GM18907 (cell line): ENCODE measurements at regions not wholly inside any gene's neighbourhood (a gene's known extent, or its start where the extent isn't known, plus 50 kb on each side); places are given as distances from the start of the nearest gene placed in this dataset.
"Not testable (repeated sequence)": the region's sequence is repeated elsewhere in the genome, so short reads cannot be mapped to it uniquely, and the experiment has no call there.

Experiments used
- ATAC-seq: cut with Tn5 transposase; IDR thresholded peaks from one replicate; pipeline ENCODE4 v1.9.1; 2021; ENCODE audit warnings: mild to moderate bottlenecking, moderate library complexity; ENCODE audit not compliant: unreplicated experiment

DNA sequence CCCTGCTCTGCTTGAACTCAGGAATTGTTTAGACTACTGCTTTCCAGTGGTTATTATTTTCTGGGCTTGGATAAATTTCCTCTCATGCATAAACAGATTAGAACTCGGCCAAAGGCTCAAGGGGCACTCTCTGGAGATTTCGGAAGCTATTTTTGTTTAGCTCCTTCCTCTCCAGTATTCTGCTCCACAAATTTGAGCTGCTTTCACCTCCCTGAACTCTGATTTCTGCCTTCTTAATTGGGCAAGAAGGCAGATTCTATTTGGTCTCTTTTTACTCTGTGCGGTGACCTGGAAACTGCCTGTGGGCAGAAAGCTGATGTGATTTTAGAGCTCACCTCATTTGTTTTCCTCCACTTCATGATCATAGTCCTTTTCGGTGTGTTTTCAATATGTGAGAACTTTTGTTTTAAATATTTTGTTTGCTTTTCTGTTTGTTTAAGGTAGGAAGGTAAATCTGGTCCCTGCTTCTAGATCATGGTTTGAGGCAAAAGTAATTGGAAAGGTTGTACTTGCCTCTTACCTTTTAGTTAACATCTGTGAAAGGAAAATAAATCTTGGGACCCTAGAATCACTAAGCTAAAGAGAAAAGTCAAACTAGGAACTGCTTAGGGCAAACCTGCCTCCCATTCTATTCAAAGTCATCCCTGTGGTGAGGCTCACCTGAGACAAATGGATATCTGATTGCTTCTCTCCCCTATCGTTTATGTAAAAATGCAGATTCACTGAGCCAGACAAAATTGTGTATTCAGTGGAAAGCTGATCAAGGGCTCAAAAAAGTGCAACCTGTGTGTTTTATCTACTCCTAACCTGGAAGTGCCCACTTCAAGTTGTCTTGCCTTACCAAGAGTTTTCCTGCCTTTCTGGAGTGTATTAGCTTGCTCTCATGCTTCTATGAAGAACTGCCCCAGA lies 714.7 kb upstream of the PCDH20 start:
- no peak for ATAC-seq

DNA sequence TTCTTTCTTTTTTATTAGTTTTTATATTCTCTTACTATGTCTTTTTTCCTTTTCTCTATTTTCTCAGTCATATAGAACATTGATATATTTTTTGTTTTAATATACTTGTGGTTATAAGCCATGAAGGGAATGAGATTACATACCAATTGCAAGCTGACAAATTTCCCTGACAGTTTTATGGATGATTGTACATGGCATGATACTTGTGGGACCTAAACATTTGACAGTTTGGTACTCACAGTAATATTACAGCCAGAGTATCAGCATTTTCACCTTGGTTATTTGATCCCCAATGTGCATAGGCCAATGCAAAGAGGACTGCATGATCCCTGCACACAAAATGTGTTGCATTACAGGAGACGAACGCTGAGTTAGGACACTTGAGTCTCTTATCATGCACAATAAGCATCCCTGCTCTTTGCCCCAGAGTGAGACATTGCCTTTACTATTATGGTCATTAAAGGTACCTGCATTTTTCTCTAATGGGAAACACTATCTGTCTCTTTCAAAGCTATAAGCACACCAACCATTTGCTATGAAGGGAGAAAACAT lies 713.4 kb upstream of the PCDH20 start:
- ATAC-seq = no peak

DNA sequence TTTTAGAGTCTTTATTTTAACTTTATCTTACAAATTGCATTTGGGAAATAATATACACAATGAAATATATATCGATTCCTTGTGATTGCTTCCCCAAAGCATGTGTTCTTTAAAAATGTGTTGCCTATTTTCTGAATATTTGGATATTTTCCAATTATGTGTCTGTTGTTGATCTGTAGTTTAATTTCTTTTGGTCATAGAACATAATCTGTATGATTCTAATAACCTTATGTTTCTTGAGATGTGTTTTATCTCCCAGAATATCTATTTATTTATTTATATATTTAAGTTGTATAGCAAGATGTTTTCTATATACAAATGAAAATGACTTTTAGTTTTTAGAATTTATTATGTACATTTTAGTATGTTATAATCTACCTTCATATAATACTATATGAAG lies 710.8 kb upstream of the PCDH20 start:
- ATAC-seq = no peak

DNA sequence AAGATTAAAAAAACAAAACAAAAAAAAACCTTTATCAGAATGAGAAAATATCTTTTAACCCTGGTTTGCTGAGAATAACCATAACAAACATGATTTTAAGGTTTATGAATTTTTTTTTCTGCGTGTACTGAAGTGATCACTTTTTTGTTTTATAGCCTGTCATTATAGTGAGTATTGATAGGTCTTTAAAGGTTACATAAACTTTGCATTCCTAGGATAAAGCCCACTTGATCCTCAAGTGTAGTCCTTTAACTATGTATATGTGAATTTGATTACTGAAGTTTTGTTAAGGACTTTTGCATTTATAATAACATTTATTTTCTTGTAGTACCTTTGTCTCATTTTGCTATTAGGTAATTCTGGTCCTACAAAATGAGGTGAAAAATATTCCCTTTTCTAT lies 709.8 kb upstream of the PCDH20 start:
- no peak for ATAC-seq

DNA sequence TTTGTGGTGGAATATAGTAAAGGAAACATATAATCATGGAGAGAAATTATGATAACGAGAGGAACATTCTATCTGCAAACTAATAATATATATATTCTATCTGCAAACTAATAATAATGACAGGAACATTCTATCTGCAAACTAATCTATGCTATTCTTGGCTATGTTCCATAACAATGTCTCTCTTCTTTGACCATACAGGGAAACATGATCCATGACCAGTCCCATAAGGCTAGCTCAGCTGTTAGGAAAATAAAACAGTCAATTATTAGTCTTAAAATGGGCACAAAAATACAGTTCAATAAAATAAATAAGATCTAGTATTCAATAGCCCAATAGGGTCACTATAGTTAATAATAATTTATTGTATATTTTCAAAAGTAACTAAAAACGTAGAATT lies 707.8 kb upstream of the PCDH20 start:
- no peak for ATAC-seq

DNA sequence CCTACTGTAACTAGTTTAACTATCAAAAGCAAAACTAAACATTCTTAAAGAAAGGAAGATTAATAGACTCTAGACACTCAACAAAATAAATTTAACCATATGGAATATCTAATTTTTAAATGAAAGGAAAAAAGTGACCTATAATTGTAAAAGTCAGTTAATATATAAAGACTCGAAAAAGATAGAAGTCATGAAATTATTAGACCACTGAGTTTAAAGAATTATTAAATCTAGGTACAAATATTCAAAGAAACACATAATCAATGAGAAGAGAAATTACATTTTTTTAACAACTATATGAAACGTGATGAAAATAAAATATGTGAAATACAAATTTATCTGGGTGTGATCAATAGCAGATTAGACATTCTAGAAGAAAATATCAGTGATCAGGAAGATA lies 706.8 kb upstream of the PCDH20 start:
- ATAC-seq = no peak

DNA sequence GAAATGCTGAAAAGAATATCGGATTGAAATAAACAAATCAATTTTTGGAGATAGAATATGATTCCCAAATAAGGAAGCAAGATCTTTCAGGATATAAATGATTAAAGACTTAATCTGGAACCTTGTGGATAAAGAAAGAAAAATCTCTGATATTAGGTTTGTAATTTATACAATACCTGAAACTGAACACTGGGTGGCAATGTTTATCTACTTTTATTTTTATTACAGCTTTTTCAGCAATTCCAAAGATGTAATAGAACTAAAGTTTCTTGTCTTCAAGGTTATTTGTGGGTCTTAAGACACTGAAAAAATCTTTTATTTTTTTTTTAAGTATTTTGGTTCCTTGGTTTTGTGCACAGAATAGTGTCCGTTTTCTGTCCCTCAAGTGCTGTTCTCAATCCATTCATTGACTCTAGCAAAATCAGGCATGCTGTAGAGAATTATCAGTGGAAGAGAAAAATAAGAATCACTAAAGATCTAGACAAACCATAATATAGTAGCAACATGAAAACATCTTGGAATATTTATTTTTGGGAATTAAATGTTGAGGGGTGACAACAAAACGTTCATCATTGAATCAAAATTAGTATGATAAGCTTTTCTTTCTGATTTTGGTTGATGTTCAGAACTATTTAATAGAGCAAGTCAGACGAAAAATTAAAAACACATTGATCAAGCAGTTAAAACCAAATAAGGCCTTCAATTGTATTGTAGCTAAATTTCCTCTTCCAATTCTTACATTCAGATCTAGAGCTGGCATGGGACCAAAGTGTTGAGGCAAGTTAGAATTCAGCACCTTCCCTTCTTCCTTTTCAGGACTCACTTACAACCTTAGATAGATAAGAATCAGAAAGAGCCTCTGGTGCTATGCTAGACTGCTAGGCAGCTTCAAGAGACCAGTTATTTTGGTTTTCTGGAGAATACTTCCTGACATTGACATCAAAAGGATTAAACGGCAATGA lies 704.4 kb upstream of the PCDH20 start:
- ATAC-seq = no peak

DNA sequence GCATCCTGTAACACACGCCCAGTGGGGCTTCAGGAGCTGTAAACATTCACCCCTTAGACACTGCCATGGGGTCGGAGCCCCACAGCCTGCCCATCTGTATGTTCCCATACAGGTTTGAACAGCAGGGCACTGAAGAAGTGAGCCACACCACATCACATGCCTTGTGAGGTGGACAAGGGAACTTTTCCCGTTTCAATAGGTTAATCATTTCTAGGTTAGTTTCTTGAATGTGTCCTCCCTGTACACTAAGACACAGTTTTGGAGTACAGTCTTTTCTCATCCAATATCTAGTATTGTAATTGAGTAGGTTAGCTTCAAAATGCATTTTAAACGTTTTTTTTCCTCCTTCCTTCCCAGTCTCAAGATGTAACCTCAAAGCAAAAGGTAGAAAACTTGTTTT lies 700.2 kb upstream of the PCDH20 start:
- no peak for ATAC-seq

DNA sequence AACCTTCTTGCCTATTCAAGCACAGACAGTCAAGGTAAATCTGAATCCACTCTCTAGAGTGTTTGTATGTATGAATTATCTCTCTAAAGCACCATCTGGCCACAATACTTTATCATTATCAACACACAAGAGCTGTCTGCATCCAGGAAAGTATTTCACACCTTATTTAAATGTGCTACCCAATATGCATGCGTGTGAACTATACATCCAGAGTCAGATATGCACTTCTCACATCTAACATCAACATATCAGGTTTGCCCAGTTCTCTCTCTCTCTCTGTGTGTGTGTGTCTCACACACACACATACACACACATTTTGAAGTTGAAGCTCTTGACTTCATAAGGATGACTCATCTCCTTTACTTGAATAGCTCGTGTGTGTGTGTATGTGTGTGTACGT lies 697.5 kb upstream of the PCDH20 start:
- no peak for ATAC-seq

DNA sequence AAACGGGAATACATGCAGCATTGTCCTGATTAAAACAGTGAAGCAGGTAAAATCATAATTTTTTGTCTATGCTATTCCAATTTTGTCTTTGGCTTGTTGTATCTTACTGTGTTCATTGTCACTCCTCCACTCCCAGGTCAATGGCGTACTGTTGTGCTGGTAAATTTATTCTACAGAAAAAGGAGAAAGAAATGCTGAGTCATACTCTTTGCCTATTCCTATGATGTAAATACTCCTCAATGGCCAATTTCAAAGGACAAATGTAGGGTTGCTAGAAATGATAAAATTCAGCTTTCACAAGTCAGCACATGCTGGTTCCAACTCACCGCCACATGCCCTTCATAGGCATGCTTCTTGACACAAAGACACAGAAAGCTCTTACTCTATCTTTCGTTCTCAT lies 694.4 kb upstream of the PCDH20 start:
- ATAC-seq = no peak

DNA sequence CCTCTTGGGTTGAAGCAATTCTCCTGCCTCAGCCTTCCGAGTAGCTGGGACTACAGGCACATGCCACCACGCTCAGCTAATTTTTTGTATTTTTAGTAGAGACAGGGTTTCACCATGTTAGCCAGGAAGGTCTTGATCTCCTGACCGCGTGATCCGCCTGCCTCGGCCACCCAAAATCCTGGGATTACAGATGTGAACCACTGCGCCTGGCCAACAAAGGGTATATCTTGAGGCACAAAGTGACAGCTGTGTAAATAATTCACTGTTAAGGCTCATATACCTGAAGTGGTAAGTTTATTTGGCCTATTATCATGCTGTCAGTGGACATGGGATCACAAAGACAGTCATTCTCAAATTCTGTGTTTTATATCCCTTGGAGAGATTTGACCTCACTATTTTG lies 688.5 kb upstream of the PCDH20 start:
- ATAC-seq = not testable (repeated sequence)

DNA sequence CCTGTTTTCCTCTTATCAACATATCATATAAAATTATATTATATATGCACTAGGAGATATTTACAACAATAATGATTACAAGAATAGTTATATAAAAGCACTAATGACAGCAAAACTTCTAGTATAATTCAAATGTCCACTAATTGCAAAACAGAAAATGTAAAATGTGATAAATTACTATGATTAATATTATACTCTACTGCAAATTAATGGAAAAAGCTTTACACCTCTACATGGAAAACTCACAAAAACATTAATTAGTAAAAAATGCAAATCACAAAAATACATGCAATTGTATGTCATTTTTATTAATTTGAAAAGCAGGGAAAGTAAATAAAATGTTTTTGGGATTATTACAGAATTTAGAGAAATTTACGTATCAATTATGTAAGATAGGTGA lies 681.0 kb upstream of the PCDH20 start:
- ATAC-seq = no peak

DNA sequence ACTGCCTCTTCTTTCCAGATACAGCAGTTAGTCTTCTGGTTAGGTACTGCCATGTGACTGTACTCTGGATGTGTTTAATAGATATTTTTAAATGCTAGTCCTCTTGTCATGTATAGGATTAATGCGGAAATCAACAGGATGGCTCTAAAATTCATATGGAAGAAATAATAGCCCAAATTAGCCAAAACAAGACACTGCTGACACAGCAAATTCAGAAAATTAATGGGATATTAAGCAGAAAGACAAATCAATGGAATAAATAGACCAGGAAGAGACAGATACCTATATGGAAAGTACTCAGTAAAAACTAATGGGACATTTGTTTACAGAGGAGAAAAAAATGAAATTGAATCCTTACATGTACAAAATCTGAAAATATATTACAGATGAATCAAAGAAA lies 679.3 kb upstream of the PCDH20 start:
- no peak for ATAC-seq

DNA sequence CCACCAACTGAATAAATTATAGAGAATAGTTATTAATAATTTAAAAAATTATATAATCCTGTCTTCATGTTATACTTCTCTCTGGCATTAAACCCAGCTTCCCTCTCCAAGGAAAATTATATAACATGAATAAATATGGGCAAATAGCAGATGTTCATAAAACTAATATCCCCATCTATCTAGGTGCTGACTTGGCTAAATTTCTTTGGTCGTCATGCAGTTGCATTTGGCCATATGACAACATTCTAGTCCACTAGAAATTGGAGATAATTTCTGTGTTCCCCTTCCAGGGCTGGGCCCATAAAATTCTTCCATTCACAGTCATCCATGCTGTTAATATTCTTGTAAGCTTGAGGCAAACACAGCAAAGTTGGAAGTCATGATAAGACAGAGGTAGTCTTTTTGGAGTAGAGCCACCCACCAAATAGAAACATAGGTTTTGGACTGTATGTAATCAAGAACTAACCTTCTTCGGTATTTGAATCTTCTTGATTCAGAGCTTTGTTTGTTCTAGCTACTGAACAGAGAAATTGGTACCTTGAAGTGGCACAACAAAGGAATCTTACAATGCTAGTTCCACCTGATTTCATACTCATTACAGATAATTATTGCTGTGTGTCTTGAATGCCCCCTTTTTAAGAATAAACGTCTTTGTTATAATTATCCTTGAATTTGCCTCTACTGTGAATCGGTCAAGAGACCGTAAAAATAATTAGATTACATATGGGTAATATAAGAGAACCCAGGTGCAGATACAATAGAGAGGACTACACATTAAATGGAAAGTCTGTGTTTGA lies 678.5 kb upstream of the PCDH20 start:
- ATAC-seq = no peak

DNA sequence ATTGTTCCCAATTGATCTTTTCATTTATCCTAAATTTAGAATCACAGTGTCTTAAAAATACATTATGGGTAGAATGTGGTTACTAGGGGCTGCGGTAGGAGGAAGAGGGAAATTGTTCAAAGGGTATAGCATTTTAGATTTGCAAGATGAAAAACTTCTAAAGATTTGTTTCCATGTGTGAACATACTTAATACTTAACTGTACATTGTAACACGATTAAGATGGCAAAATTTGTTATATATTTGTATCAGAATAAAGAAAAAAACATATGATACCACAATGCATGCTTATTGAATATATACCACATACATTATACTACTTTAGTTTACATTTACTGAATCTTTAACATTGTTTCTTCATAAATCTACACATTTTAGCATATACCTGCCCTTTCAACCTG lies 677.3 kb upstream of the PCDH20 start:
- ATAC-seq = no peak

DNA sequence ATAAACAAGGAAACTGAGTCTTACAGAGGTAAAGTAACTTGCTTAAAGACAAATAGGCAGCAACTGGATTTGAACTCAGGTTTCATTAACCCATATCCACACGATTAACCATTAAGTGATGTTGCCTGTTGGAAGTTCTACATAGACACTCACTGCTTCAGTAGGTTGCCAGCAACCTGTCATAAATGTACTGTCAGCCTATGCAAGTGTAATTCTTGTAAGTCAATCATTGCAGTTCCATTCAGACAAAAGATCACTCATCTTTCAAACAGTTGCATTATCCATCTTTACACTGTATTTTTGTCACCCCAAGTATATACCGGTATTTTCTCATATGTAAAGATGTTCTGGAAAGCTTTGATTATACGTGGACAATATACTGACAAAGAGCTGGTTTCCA lies 676.9 kb upstream of the PCDH20 start:
- ATAC-seq = no peak

DNA sequence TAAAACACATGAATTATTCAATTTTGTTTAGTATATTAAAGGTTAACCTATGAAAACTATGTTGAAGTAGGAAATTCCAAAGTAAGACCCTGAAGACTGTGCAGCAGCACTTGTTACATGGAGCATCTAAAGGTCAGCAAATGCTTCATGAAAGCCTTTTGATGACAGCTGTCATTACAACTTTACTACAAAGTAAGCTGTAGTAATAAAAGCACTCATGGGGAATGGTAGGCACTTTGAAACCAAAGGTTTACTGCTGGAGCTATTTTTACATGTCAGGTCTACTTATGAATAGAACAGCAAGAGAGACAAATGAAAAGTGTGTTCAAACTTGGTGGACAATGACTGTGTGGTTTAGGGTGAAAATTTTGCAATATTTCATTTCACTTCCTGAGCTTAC lies 672.5 kb upstream of the PCDH20 start:
- ATAC-seq = no peak

DNA sequence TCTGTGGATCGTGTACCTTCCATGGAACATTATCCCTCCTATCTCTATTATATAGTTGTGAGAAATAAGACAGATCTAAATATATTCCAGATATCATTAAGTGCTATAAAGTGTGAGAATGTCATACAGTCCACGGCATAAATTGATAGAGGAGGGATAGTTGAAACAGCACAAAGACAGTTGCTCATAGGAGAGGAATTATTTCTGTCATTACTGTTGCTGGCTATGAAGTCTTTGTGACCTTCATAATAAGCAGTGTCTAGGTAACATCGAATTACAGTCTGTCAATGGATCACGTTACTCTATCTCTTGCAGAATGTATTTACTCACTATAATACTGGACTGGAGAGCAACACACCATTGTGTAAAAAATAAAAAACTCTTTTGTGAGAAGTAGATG lies 671.5 kb upstream of the PCDH20 start:
- ATAC-seq = no peak

DNA sequence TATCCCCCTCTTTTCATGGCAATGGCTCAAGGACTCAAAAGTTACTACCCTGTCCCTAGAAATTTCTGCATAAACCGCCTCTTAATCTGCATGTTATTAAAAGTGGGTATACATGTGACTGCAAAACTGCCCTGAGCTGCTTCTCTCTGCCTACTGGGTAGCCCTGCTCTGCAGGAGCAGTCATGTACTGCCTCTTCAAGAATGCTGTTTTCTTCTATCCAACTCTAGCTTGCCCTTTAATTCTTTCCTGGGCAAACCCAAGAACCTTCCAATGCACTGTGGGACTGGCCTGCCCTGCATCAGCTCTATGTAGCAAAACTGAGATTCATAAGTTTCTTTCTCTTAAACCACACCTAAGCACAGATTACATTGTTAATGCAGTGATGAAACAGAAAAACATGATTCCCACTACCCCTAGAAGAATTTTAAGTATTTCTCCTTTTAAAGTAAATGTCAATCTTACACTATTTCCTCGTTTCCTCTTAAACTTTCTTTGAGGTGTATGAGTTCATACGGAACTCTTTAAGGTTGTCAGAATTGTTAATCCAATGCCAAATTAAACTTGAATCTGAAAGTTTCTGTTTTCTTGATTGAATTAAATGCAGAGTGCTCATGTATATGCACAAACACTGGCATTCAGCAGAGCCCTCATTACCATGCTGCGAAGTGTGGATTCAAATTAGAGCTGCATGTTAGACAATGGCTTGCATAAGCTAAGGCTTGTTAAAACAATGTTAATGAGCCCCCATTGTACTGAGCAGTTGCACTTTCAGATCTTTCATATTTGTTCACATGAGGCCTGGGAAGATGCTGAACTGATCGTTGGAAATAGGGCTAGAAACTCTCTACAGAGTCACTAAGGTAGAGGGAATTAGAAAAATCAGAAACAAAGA lies 669.9 kb upstream of the PCDH20 start:
- no peak for ATAC-seq

DNA sequence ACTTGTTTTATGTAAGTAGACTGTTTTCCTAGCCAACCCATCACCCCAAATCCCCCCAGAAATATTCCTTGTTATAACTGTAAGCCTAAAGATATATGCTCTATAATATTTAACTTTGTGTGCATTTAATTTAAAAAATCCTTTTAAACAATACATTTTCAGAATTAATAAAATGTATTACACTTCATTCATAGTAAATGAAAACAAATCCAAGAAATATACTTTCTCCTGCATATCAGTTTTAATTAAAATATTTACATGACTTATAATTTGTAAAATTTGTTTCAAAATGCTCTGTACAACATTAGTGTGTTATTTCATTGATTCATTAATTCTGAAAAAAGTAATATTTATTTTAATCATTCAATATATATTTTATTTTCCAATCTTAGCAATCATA lies 669.1 kb upstream of the PCDH20 start:
- ATAC-seq = no peak
